Endometrium (tissue), 2 donors: ENCODE measurements at regions not wholly inside any gene's neighbourhood (a gene's known extent, or its start where the extent isn't known, plus 50 kb on each side); places are given as distances from the start of the nearest gene placed in this dataset.
"Not testable (repeated sequence)": the region's sequence is repeated elsewhere in the genome, so short reads cannot be mapped to it uniquely, and the experiment has no call there.

Source experiments
- FAIRE-seq: peaks from 2 replicates; lab custom pipeline; 2012; peaks lifted over from hg19 to GRCh38; lab: Jason Lieb, UNC
- donor health status: control.
- donor health status: control.

- FAIRE-seq = no peak
These were observed 363.3 kb downstream of the TYW1 start for GRCh38 chr7:67359900-67360299.

GRCh38 chr7:67361150-67361549, 364.5 kb downstream of the TYW1 start:
- FAIRE-seq = no peak

- FAIRE-seq = no peak
These were observed 367.9 kb downstream of the TYW1 start for GRCh38 chr7:67364441-67365017.

DNA sequence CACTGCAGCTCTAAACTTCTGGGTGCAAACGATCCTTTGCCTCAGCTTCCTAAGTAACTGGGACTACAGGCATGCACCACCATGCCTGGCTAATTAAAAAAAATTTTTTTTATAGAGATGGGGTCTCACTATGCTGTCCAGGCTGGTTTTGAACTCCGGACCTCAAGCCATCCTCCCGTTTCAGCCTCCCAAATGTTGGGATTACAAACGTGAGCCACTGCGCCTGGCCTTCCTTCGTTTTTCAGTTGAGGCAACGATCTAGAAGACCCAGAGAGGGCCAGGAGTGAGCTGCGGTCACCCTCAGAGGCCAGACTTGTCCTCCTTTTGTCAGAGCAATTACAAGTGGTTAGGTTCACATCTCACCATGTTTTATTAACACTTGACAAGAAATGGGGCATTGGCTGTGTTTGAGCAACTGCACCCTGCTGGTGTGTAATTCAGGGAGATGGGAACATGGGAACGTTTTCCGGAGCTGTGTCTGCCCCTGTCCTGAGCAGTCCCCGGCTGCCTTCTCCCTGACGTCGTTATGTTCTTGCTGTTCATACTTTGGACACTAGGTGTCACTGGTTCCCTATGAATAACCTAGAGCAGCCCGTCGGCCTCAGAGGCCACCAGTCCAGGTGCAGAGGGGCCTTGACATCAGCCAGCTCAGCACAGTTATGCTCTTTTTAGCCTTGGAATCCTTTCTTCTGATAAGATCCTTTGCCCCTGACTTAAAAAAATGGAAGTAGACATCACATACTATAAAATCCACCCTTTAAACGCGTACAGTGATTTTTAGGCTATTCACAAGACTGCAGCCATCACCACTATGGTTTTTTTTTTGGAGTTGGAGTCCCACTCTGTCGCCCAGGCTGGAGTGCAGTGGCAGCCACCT, 375.0 kb downstream of the TYW1 start:
- peak; percentile 50 for FAIRE-seq

DNA sequence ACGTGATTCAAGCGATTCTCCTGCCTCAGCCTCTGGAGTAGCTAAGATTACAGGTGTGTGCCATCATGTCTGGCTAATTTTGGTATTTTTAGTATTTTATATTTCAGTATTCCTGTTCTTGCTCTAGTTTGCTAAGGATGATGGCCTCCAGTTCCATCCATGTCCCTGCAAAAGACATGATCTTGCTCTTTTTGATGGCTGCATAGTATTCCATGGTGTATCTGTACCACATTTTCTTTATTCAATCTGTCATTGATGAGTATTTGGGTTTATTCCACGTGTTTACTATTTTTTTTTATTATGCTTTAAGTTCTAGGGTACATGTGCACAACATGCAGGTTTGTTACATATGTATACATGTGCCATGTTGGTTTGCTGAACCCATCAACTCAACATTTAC, 376.8 kb downstream of the TYW1 start:
- FAIRE-seq = not testable (repeated sequence)

DNA sequence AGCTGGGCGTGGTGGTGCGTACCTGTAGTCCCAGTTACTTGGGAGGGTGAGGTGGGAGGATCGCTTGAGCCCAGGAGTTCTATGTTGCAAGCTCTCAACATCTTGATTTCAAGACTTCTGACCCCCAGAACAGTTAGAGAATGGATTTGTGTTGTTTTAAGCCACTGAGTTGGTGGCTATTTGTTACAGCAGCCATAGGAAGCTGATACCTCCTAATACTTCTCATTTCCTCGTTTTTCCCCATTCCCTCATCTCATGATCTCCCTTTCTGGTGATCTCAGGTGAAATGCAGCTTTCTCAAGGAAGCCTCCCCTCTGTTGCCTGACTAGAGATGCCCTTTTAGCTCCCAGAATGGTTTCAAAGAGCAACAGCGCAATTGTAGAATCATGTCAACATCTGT, 378.8 kb downstream of the TYW1 start:
- FAIRE-seq = no peak

- no peak for FAIRE-seq
These were observed 381.6 kb downstream of the TYW1 start for GRCh38 chr7:67377939-67378862.

DNA sequence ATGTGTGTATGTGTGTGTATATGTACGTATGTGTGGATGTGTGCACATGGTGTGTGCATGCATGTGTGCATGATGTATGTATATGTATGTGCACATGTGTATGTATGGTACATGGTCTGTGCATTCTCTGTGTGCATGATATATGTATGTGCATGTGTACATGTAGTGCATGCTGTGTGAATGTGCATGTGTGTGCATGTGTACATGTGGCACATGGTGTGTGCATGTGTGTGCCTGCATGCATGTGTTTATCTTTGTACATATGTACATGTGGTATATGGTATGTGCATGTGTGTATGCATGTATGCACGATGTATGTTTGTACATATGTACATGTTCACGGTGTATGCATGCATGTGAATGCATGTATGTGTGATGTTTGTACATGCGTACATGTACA, 383.7 kb downstream of the TYW1 start:
- no peak for FAIRE-seq

- no peak for FAIRE-seq
These were observed 384.2 kb downstream of the TYW1 start for GRCh38 chr7:67380858-67381257.

- FAIRE-seq = no peak
These were observed 391.2 kb downstream of the TYW1 start for GRCh38 chr7:67387851-67388250.

DNA sequence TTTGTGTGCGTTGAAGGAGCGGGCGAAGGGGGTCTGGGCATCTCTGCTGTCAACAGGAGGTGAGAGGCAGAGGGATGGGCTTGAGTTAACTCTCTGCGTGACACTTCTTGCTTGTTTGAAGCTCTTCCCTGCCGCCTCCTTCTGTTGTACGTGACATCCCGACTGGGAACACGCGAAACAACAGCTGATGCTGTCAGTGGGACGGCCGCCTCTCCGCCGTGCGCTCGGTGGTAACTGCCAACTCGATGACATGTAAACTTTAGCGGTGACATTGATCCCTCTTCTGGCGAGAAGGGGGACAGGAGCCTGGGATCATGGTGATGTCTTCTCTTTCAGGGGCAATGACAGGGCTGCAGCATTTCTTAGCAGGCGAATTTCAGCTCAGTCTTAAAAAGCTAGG, 394.5 kb downstream of the TYW1 start:
- FAIRE-seq = no peak

- FAIRE-seq = no peak
These were observed 396.2 kb downstream of the TYW1 start for GRCh38 chr7:67392596-67393438.

DNA sequence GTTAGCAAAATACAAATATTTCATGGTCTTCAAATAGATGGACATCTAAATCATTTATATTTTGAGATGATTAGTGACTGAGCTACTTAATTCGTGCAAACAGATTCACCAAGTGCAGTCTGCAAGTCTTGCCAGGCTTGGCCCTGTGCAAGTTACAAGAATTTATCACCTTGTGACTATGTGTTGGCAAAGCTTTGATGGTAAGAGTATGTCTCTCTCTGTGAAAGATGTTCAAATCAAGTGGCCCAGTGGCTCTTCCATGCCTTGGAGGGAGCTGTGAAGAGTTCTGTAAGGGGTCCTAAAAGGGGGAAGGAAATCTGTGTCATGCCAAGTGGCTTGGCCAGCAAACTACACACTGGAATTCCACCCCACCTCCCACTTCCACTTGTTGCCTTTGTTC, 397.3 kb downstream of the TYW1 start:
- no peak for FAIRE-seq

GRCh38 chr7:67398916-67399315, 402.3 kb downstream of the TYW1 start:
- FAIRE-seq = no peak

DNA sequence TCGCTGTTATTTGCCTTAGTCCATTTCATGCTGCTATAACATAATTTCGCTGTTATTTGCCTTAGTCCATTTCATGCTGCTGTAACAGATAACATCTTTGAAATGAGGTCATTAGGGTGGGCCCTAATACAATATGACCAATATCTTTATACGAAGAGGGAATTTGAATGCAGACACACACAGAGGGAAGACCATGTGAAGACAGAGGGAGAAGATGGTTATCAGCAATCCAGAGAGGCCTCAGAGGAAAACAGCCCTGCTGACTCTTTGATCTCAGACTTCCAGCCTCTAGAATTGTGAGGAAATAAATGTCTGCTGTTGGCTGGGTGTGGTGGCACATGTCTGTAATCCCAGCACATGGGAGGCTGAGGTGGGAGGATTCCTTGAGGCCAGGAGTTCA, 404.9 kb downstream of the TYW1 start:
- no peak for FAIRE-seq

DNA sequence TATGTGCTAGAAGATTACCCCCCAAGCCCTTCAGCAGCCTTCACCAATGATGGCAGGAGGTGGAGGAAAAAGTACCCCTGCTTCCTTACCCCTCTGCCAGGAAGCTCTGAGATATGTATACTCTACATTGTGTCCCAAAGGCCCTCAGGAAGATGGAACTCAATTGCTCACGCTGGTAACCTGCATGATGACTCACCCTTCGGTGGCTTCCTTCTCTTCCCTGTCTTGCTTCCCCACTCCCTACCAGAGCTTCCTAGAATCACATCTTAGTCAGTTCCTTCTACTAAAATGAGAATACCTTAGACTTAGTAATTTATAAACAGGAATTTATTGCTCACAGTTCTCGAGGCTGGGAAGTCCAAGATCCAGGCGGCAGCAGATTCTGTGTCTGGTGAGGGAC, 405.6 kb downstream of the TYW1 start:
- no peak for FAIRE-seq

DNA sequence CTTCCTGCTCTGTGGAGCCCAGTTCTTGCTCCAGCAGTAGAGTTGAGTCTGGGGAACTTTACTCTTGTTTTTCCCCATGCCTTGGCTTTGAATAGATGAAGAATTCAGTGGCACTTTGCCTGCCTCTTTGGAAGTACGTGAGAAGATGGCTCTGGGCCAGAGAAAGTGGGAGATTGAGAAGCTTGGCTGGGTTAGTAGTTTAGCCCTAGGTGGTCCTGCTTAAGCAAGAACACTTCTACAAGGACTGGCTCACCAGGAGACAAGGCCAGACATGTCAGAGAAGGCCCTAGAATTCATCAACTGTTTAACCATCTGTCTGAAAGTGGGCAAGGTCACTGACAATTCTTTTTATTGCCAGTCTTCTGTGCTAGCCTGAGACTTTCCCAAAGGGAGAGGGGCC, 410.3 kb downstream of the TYW1 start:
- FAIRE-seq = no peak

DNA sequence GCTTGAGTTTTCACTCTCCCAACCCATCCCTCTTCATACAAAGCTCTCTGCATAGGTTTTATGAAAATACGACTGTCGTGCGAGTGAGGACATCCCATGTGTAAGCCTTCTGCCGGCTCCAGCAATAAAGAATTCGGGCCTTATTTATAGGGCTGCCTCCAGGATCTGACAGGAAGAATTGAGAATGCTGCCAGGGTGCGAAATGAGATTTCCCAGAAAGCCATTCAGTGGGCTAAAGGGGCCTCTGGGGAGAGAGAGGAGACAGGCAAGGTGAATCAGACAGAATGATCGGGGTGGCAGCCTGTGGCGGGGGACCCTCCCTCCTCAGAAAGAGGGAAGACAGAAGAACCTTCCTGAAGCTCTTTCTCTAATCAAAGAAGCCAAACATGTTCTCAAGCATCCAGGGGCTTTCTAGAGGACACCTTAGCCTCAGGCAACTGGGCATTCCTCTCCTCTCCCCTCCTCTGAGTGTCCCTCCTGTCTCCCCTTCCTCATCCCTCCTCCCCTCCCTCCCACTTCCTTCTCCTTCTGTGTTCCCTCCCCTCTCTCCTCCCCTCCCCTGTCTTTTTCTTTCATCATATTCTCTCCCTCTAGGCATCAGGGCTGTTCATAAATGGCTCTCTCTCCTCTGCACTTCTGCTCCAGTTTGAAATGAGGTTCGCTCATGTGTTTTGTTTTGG, 410.9 kb downstream of the TYW1 start:
- FAIRE-seq = no peak

- FAIRE-seq = no peak
These were observed 411.5 kb downstream of the TYW1 start for GRCh38 chr7:67408109-67408508.

DNA sequence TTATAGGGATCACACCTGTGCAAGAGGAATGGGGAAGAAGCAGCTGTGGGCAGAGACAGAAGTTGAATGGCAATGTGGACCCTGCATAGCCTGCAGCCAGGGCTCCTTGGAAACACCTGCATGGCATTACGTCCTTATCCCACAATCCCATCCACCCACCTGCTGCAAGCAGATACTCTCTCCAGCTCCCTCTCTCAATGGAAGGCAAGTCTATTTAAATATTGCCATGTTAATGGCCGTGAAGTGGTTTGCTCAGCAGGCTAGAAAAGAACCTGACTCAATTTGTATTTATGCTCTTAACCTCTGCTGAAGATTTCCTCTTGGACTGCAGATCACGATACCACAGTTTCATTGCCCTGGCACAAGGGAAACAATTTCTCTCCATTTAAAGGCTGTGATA, 417.0 kb downstream of the TYW1 start:
- FAIRE-seq = no peak

GRCh38 chr7:67414858-67415257, 418.2 kb downstream of the TYW1 start:
- FAIRE-seq = no peak
